ENCODE measurements at regions not wholly inside any gene's neighbourhood (a gene's known extent, or its start where the extent isn't known, plus 50 kb on each side); places are given as distances from the start of the nearest gene placed in this dataset.

- TF ChIP-seq CTCF (IDR thresholded peaks at IDR 0.05) (no peak), POLR2A (IDR thresholded peaks at IDR 0.05) (no peak)
Measured at GRCh38 chr20:51280047-51280446, 257.1 kb upstream of the KCNG1 start.

Measured in lower leg skin (tissue), 3 donors.